Choroid plexus epithelial cell (primary cell): ENCODE measurements at regions not wholly inside any gene's neighbourhood (a gene's known extent, or its start where the extent isn't known, plus 50 kb on each side); places are given as distances from the start of the nearest gene placed in this dataset.

Experiments used
- DNase-seq: peaks from one replicate; pipeline ENCODE4 v3.0.0-alpha.2; 2010; ENCODE audit warnings: low read depth
- H3K4me3 ChIP-seq: 2 replicates; pipeline ENCODE4 v1.5.1; 2011; ENCODE audit warnings: low read depth, mild to moderate bottlenecking, control low read depth, low read length, moderate library complexity
- TF ChIP-seq, protein P1 (sequence below): conservative IDR thresholded peaks from 2 replicates; pipeline ENCODE4 v1.5.1; 2011; ENCODE audit warnings: low read depth, mild to moderate bottlenecking, control low read depth, inconsistent platforms, low read length, moderate library complexity

DNA sequence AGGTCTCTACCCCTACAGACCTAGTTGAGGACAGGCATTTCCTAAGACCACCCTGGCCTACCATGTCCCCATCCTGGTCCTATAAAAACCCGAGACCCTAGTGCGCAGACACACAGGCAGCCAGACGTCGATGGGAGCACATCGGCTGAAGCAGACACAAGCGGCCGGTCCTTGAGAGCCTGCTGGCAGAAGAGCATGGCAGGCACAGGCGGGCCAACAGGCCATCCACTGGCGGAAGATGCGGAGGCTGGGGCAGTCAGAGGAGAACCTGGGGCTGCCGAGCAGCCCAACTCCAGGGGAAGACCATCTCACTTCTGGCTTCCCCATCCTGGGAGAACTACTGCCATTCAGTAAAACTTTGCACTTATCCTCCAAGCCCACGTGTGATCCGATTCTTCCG lies 396.8 kb downstream of the AEBP2 start:
- TF ChIP-seq, protein P1, sequence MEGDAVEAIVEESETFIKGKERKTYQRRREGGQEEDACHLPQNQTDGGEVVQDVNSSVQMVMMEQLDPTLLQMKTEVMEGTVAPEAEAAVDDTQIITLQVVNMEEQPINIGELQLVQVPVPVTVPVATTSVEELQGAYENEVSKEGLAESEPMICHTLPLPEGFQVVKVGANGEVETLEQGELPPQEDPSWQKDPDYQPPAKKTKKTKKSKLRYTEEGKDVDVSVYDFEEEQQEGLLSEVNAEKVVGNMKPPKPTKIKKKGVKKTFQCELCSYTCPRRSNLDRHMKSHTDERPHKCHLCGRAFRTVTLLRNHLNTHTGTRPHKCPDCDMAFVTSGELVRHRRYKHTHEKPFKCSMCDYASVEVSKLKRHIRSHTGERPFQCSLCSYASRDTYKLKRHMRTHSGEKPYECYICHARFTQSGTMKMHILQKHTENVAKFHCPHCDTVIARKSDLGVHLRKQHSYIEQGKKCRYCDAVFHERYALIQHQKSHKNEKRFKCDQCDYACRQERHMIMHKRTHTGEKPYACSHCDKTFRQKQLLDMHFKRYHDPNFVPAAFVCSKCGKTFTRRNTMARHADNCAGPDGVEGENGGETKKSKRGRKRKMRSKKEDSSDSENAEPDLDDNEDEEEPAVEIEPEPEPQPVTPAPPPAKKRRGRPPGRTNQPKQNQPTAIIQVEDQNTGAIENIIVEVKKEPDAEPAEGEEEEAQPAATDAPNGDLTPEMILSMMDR: no peak
- no peak for DNase-seq
- no peak overlapping the region for H3K4me3 ChIP-seq

DNA sequence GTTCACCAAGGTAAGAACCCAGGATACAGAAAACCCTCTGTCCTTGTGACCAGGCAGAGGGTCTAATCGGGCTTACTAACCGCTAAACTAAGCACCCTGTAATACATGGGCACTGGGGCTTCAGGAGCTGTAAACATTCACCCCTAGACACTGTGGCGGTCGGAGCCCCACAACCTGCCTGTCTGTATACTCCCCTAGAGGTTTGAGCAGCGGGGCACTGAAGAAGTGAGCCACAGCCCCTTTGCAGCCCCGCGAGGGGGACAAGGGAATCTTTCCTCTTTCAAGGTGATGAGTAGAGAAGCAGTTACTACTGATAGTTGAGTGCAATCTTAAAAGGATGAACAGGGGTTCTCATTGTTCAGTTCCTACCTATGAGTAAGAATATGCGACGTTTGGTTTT lies 397.2 kb downstream of the AEBP2 start:
- no peak overlapping the region for H3K4me3 ChIP-seq
- TF ChIP-seq, protein P1: no peak

DNA sequence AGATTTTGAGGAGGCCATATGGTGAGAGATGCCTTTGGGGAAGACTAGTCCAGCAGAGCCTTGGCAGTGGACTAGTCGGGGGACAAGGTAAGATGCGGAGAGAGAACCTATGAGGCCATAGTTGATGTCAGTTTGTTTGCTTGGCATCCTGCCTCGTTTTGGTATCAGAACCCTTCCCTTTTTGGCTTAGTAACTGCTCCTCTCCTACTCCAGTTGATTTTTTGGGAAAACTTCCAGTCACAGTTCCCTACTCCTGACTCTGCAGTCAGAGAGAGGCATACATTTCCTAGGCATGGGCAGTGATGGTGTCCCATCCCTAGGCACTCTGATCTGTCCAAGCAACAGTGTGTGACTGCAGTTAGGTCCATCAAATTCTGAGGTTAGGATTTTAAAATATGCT lies 398.3 kb downstream of the AEBP2 start:
- H3K4me3 ChIP-seq: no peak overlapping the region
- TF ChIP-seq, protein P1: no peak
- no peak for DNase-seq

More for the DNA sequence above, 397.2 kb downstream of the AEBP2 start:
- no peak for DNase-seq

DNA sequence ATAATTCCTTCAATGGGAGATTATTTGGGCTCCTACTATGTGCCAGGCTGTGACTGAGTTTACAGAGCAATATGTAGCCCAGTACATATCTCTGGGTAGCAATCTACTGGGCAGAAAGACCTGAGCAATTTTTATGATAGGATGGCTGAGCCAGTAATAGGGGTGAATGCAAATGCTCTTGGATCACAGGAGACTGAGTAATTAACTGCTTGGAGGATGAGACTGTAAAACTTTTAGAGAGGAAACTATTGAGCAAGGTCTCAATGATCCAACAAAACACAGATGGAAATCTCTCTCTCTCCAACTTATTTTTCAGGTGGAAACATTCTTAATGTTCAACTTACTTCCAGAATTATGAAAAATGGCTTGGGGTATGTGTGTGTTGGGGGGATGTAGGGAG lies 402.2 kb downstream of the AEBP2 start:
- DNase-seq: peak; percentile 16
- H3K4me3 ChIP-seq: no peak overlapping the region
- TF ChIP-seq, protein P1: no peak

DNA sequence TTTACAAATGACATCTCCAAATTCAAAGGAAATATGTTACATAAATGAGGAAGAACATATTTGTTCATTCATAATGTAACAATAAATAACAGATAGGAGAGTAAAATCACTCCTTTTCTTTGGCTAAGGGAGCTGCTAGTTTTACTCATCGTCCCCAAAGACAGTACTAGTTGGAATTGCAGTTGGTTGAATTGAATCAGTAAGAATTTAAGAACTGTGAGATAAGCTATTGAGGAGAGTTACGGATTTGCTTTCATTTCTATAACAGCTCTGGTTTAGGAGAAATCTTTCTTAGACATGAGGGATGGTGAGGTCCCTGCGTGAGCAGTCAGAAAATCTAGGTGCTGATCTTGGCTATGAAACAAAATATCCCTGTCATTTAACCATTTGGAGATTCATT lies 402.8 kb downstream of the AEBP2 start:
- TF ChIP-seq, protein P1: no peak
- peak; percentile 16 for DNase-seq

DNA sequence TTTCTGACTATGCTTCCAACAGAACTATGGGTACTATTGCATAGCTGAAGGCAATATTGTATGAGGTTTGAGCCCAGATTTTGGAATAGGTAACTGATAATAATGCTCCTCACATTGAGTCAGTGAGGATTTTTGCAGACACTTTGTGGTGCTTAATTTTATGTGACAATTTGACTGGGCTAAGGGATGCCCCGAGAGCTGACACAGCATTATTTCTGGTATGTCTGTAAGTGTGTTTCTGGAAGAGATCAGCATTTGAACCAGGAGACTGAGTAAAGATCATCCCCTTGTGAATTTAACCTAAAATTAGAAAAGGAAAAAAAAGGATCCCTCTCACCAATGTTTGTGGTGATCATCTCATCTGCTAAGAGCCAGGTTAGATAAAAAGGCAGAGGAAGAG lies 404.9 kb downstream of the AEBP2 start:
- TF ChIP-seq, protein P1: no peak
- DNase-seq: no peak
- H3K4me3 ChIP-seq: no peak overlapping the region

More for the DNA sequence above, 402.8 kb downstream of the AEBP2 start:
- no peak overlapping the region for H3K4me3 ChIP-seq

DNA sequence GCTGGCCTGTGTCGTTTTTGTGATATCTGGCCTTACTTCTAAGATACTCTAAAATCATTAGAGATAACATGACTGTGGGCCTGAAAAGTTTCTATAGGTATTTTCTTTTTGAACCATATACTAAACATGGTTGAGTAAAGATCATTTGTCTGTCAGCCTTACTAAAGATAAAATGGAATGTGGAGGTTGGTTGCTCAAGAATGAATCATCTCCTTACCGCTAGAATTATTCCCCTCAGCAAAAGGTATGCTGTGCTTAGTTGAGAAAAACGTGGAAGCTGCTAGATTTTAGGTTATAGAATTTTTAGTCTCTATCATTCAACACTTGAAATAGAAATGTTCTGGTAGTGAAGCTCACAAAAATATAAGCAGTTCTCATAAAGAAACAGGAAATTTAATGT lies 407.3 kb downstream of the AEBP2 start:
- TF ChIP-seq, protein P1: no peak
- peak; percentile 91 for DNase-seq

More for the DNA sequence above, 407.3 kb downstream of the AEBP2 start:
- no peak overlapping the region for H3K4me3 ChIP-seq
